ENCODE measurements at regions not wholly inside any gene's neighbourhood (a gene's known extent, or its start where the extent isn't known, plus 50 kb on each side); places are given as distances from the start of the nearest gene placed in this dataset.

GRCh38 chr18:22322243-22322691, 95.4 kb downstream of the CTAGE1 start:
- Histone ChIP-seq H3K27me3 (ENCODE audit: insufficient read depth, low read depth, low read length) (peaks cover 7% of the 10 kb centered on the region), H3K4me3 (ENCODE audit: low read length) (no peak overlapping the region), H3K4me2 (ENCODE audit: low read length) (no peak overlapping the region), H4K20me1 (ENCODE audit: insufficient read depth) (no peaks in the 10 kb centered on the region), H3K9ac (ENCODE audit: low read length) (no peak overlapping the region), H2AFZ (ENCODE audit: low read depth, low read length) (no peak overlapping the region), H3K27ac (ENCODE audit: low read length) (no peak overlapping the region), H3K9me2 (ENCODE audit: insufficient read depth, low read length) (no peaks in the 10 kb centered on the region), H3K79me2 (replicated peaks; ENCODE audit: insufficient read depth, low read length) (no peaks in the 10 kb centered on the region), H3F3A (ENCODE audit: insufficient read depth, low read length, poor library complexity, severe bottlenecking) (no peaks in the 10 kb centered on the region), H3K9me3 (ENCODE audit: low read length) (no peaks in the 10 kb centered on the region), H3K36me3 (ENCODE audit: insufficient read depth, low read length) (no peaks in the 10 kb centered on the region)
- TF ChIP-seq TAF1 (IDR thresholded peaks at IDR 0.05; ENCODE audit: low read depth) (no peak), MXI1 (conservative IDR thresholded peaks at IDR 0.05; ENCODE audit: poor library complexity, severe bottlenecking) (no peak), EZH2 (IDR thresholded peaks at IDR 0.05; ENCODE audit: borderline replicate concordance, insufficient read depth, low read length, poor library complexity, severe bottlenecking) (no peak), RAD21 (conservative IDR thresholded peaks at IDR 0.05) (no peak), CTCF (IDR thresholded peaks at IDR 0.05; ENCODE audit: poor library complexity, severe bottlenecking) (no peak), SMC3 (conservative IDR thresholded peaks at IDR 0.05; ENCODE audit: poor library complexity) (no peak), POLR2AphosphoS5 (IDR thresholded peaks at IDR 0.05) (no peak)

DNA sequence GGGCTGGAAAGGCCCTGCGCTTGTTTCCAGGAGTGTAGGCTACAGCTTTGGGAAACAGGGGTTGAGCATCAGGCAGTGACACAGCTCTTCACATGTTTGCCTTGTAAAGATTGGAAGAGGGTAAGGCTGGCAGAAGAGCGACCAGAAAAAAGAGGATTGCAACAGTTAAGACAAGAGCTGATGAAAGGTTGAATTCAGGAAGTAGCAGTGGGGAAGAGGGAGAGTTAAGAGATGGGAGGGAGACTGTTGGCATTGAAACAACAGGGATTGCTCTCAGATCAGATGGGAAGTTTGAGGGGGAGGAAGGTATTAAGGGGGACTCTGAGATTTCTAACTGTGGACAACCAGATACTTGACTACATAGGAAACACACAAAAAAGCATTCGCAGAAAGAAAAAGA, 96.9 kb downstream of the CTAGE1 start:
- no peak overlapping the region for H3K4me2 ChIP-seq (ENCODE audit: low read length)
- H3K9ac ChIP-seq (ENCODE audit: low read length): no peak overlapping the region
- H4K20me1 ChIP-seq (ENCODE audit: insufficient read depth): no peaks in the 10 kb centered on the region
- no peak overlapping the region for H2AFZ ChIP-seq (ENCODE audit: low read depth, low read length)
- H3K4me3 ChIP-seq (ENCODE audit: low read length): no peak overlapping the region
- no peaks in the 10 kb centered on the region for H3K36me3 ChIP-seq (ENCODE audit: insufficient read depth, low read length)
- H3K79me2 ChIP-seq (replicated peaks; ENCODE audit: insufficient read depth, low read length): no peaks in the 10 kb centered on the region
- H3K27me3 ChIP-seq (ENCODE audit: insufficient read depth, low read depth, low read length): peaks cover 7% of the 10 kb centered on the region
- no peaks in the 10 kb centered on the region for H3F3A ChIP-seq (ENCODE audit: insufficient read depth, low read length, poor library complexity, severe bottlenecking)
- no peak overlapping the region for H3K27ac ChIP-seq (ENCODE audit: low read length)
- no peak for TF ChIP-seq REST (IDR thresholded peaks at IDR 0.05; ENCODE audit: borderline replicate concordance)
- no peak for TF ChIP-seq MXI1 (conservative IDR thresholded peaks at IDR 0.05; ENCODE audit: poor library complexity, severe bottlenecking)
- H3K9me2 ChIP-seq (ENCODE audit: insufficient read depth, low read length): no peaks in the 10 kb centered on the region
- H3K9me3 ChIP-seq (ENCODE audit: low read length): no peaks in the 10 kb centered on the region

DNA sequence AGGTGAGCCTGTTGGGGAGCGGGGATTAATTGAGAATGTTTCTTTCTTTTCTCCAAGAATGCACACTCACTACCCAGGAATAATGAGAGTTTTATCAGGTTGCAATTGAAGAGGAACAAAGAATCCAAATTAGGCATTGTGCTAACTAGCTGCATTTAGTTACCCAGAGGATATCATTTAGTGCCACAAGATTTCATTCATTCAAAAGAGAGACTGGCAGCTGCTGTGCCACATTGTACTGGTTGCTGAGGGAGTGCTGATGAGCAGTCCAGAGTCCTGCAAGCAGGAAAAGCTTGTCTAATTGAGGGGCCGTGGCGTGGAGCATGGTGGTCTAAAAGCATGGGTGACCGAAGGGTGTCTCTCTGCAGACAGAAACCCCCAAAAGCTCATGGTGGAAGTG, 97.6 kb downstream of the CTAGE1 start:
- no peaks in the 10 kb centered on the region for H4K20me1 ChIP-seq (ENCODE audit: insufficient read depth)

More for the DNA sequence above, 97.6 kb downstream of the CTAGE1 start:
- Histone ChIP-seq H3K9me3 (ENCODE audit: low read length) (no peaks in the 10 kb centered on the region), H3K4me3 (ENCODE audit: low read length) (no peak overlapping the region), H2AFZ (ENCODE audit: low read depth, low read length) (no peak overlapping the region), H3K4me2 (ENCODE audit: low read length) (no peak overlapping the region), H3F3A (ENCODE audit: insufficient read depth, low read length, poor library complexity, severe bottlenecking) (no peaks in the 10 kb centered on the region), H3K79me2 (replicated peaks; ENCODE audit: insufficient read depth, low read length) (no peaks in the 10 kb centered on the region), H3K27ac (ENCODE audit: low read length) (no peak overlapping the region), H3K9me2 (ENCODE audit: insufficient read depth, low read length) (no peaks in the 10 kb centered on the region), H3K36me3 (ENCODE audit: insufficient read depth, low read length) (no peaks in the 10 kb centered on the region), H3K9ac (ENCODE audit: low read length) (no peak overlapping the region), H3K27me3 (ENCODE audit: insufficient read depth, low read depth, low read length) (peaks cover 7% of the 10 kb centered on the region)
- TF ChIP-seq TAF1 (IDR thresholded peaks at IDR 0.05; ENCODE audit: low read depth): no peak
- TF ChIP-seq SMC3 (conservative IDR thresholded peaks at IDR 0.05; ENCODE audit: poor library complexity): no peak
- no peak for TF ChIP-seq POLR2AphosphoS5 (IDR thresholded peaks at IDR 0.05)
- no peak for TF ChIP-seq EZH2 (IDR thresholded peaks at IDR 0.05; ENCODE audit: borderline replicate concordance, insufficient read depth, low read length, poor library complexity, severe bottlenecking)
- no peak for TF ChIP-seq MXI1 (conservative IDR thresholded peaks at IDR 0.05; ENCODE audit: poor library complexity, severe bottlenecking)
- no peak for TF ChIP-seq RAD21 (conservative IDR thresholded peaks at IDR 0.05)
- no peak for TF ChIP-seq EP300 (conservative IDR thresholded peaks at IDR 0.05; ENCODE audit: poor library complexity, severe bottlenecking)
- no peak for TF ChIP-seq REST (IDR thresholded peaks at IDR 0.05; ENCODE audit: borderline replicate concordance)
- no peak for TF ChIP-seq CTCF (IDR thresholded peaks at IDR 0.05; ENCODE audit: poor library complexity, severe bottlenecking)

Data from neural cell (in vitro differentiated cells).